ENCODE measurements at regions not wholly inside any gene's neighbourhood (a gene's known extent, or its start where the extent isn't known, plus 50 kb on each side); places are given as distances from the start of the nearest gene placed in this dataset.

GRCh38 chr4:31391976-31392375 is 671.8 kb downstream of the PCDH7 start:
- no peak for TF ChIP-seq CTCF (conservative IDR thresholded peaks at IDR 0.05; ENCODE audit: low read length)
- no peak for TF ChIP-seq EZH2phosphoT487 (IDR thresholded peaks at IDR 0.05; ENCODE audit: borderline replicate concordance, low read depth, low read length)
